H1 (cell line): ENCODE measurements at regions not wholly inside any gene's neighbourhood (a gene's known extent, or its start where the extent isn't known, plus 50 kb on each side); places are given as distances from the start of the nearest gene placed in this dataset.

Source experiments
- CTCF ChIA-PET: fragments of 300-600 bp; sonication (Branson Sonifier 250); formaldehyde crosslinking; loops from one replicate; lab custom pipeline; 2021; ENCODE audit not compliant: partially characterized antibody; lab: Charles Lee
- POLR2A ChIA-PET: fragments of 300-600 bp; sonication (Branson Sonifier 250); formaldehyde crosslinking; loops from one replicate; lab custom pipeline; 2021; ENCODE audit warnings: inconsistent platforms; ENCODE audit not compliant: partially characterized antibody; lab: Charles Lee
- DNase-seq, 2 experiments: peaks; one replicate each; pipeline versions ENCODE4 v3.0.0 to v3.0.0-alpha.2; 2010 to 2022; ENCODE audit warnings: low spot score in 2 of 2, low read depth in 1 of 2, mixed read lengths in 1 of 2
- FAIRE-seq: peaks from 2 replicates; lab custom pipeline; 2011; peaks lifted over from hg19 to GRCh38; lab: Jason Lieb, UNC
- H2AFZ ChIP-seq: 2 replicates; pipeline ENCODE4 v1.8.1; 2012; ENCODE audit warnings: low read length, inconsistent platforms
- H2AK5ac ChIP-seq: 2 replicates; pipeline ENCODE4 v1.6.1; 2013; ENCODE audit warnings: low read depth, low read length
- H2BK120ac ChIP-seq: replicated peaks from 2 replicates; pipeline ENCODE3; 2013; ENCODE audit warnings: low read depth, low read length, inconsistent platforms
- H2BK12ac ChIP-seq: 2 replicates; pipeline ENCODE4 v1.6.1; 2013; ENCODE audit warnings: low read depth, low read length
- H2BK15ac ChIP-seq: 2 replicates; pipeline ENCODE4 v1.6.1; 2013; ENCODE audit warnings: low read length
- H2BK20ac ChIP-seq: 2 replicates; pipeline ENCODE4 v1.6.1; 2013; ENCODE audit warnings: low read length
- H2BK5ac ChIP-seq: 2 replicates; pipeline ENCODE4 v1.6.1; 2013; ENCODE audit warnings: low read depth, low read length
- H3K14ac ChIP-seq: 2 replicates; pipeline ENCODE4 v1.6.1; 2013; ENCODE audit warnings: inconsistent platforms; ENCODE audit not compliant: insufficient read length
- H3K18ac ChIP-seq: 2 replicates; pipeline ENCODE4 v1.6.1; 2013; ENCODE audit warnings: low read length; ENCODE audit errors: extremely low read depth
- H3K23ac ChIP-seq: 2 replicates; pipeline ENCODE4 v1.6.1; 2013; ENCODE audit warnings: inconsistent platforms; ENCODE audit not compliant: insufficient read length
- H3K23me2 ChIP-seq: 2 replicates; pipeline ENCODE4 v1.6.1; 2013; ENCODE audit warnings: low read depth, low read length
- H3K27ac ChIP-seq: 2 replicates; pipeline ENCODE4 v1.6.1; 2011; ENCODE audit warnings: low read depth, low read length, inconsistent platforms
- H3K27me3 ChIP-seq, 4 experiments: replicated peaks in 1 of 4; 1 replicate in 1 of 4; 2 replicates in 3 of 4; pipeline versions ENCODE4 v1.6.1 to v1.8.1; 2011 to 2013; ENCODE audit warnings: low read length in 3 of 4, mild to moderate bottlenecking in 3 of 4, inconsistent platforms in 2 of 4, mixed read lengths in 2 of 4, moderate library complexity in 1 of 4; ENCODE audit not compliant: control insufficient read depth in 3 of 4, insufficient read depth in 3 of 4; ENCODE audit errors: extremely low read depth in 1 of 4
- H3K36me3 ChIP-seq, 4 experiments: 2 replicates each; pipeline versions ENCODE4 v1.6.1 to v1.8.1; 2011 to 2013; ENCODE audit warnings: mild to moderate bottlenecking in 4 of 4, low read length in 3 of 4, moderate library complexity in 2 of 4, control low read depth in 1 of 4, inconsistent platforms in 1 of 4; ENCODE audit not compliant: insufficient read depth in 4 of 4, control insufficient read depth in 2 of 4
- H3K4ac ChIP-seq: replicated peaks from 2 replicates; pipeline ENCODE3; 2013; ENCODE audit warnings: low read length, low read depth, mixed read lengths, inconsistent platforms; ENCODE audit not compliant: insufficient read length
- H3K4me1 ChIP-seq, 4 experiments: replicated peaks in 1 of 4; 1 replicate in 1 of 4; 2 replicates in 3 of 4; pipeline versions ENCODE4 v1.6.1 to v1.8.1; 2011 to 2013; ENCODE audit warnings: low read length in 3 of 4, inconsistent platforms in 2 of 4, mixed read lengths in 1 of 4; ENCODE audit not compliant: insufficient read depth in 4 of 4, control insufficient read depth in 3 of 4
- H3K4me2 ChIP-seq, 2 experiments: 2 replicates each; pipeline versions ENCODE4 v1.6.1 to v1.8.1; 2011 to 2013; ENCODE audit warnings: low read depth in 2 of 2, low read length in 2 of 2, control low read depth in 1 of 2, inconsistent platforms in 1 of 2, mild to moderate bottlenecking in 1 of 2; ENCODE audit not compliant: insufficient read depth in 1 of 2
- H3K4me3 ChIP-seq, 4 experiments: fragments of 200-600, 300-600 bp in 1 of 4; sonication (generic), shearing (Covaris generic), sonication (Bioruptor Twin) in 1 of 4; 2 replicates each; pipeline versions ENCODE4 v1.5.1 to v1.8.1; 2011 to 2016; ENCODE audit warnings: low read length in 4 of 4, low read depth in 3 of 4, control low read depth in 2 of 4, inconsistent platforms in 2 of 4, mild to moderate bottlenecking in 2 of 4, mixed read lengths in 1 of 4, moderate library complexity in 1 of 4; ENCODE audit not compliant: insufficient read depth in 2 of 4; ENCODE audit errors: extremely low read depth in 1 of 4
- H3K56ac ChIP-seq: replicated peaks from 2 replicates; pipeline ENCODE3; 2013; ENCODE audit warnings: low read depth, mild to moderate bottlenecking, mixed read lengths, low read length, inconsistent platforms; ENCODE audit not compliant: insufficient read length
- H3K79me1 ChIP-seq: 2 replicates; pipeline ENCODE4 v1.6.1; 2013; ENCODE audit warnings: low read depth, low read length, control low read depth
- H3K79me2 ChIP-seq, 2 experiments: 2 replicates each; pipeline versions ENCODE4 v1.6.1 to v1.8.1; 2012 to 2013; ENCODE audit warnings: low read length in 2 of 2, mild to moderate bottlenecking in 2 of 2, inconsistent platforms in 1 of 2; ENCODE audit not compliant: insufficient read depth in 2 of 2, control insufficient read depth in 1 of 2
- H3K9ac ChIP-seq, 4 experiments: replicated peaks in 1 of 4; 1 replicate in 1 of 4; 2 replicates in 3 of 4; pipeline versions ENCODE4 v1.6.1 to v1.8.1; 2011 to 2013; ENCODE audit warnings: low read depth in 3 of 4, low read length in 3 of 4, control low read depth in 2 of 4, mild to moderate bottlenecking in 2 of 4, moderate library complexity in 2 of 4, inconsistent platforms in 1 of 4; ENCODE audit errors: extremely low read depth in 1 of 4
- H3K9me3 ChIP-seq, 2 experiments: 2 replicates each; pipeline versions ENCODE4 v1.6.1 to v1.8.1; 2012 to 2013; ENCODE audit warnings: mild to moderate bottlenecking in 2 of 2, moderate library complexity in 2 of 2, control low read depth in 1 of 2, inconsistent platforms in 1 of 2, low read depth in 1 of 2, low read length in 1 of 2, mixed read lengths in 1 of 2; ENCODE audit not compliant: insufficient read depth in 2 of 2
- H4K20me1 ChIP-seq, 2 experiments: replicated peaks in 1 of 2; 2 replicates each; pipeline versions ENCODE3 to v1.8.1; 2011 to 2013; ENCODE audit warnings: inconsistent platforms in 2 of 2, low read length in 2 of 2, mild to moderate bottlenecking in 1 of 2; ENCODE audit not compliant: insufficient read depth in 2 of 2, control insufficient read depth in 1 of 2
- H4K5ac ChIP-seq: 2 replicates; pipeline ENCODE4 v1.6.1; 2013; ENCODE audit warnings: low read length, low read depth, mixed read lengths, inconsistent platforms; ENCODE audit not compliant: insufficient read length
- H4K8ac ChIP-seq: 2 replicates; pipeline ENCODE4 v1.8.0; 2013; ENCODE audit warnings: mild to moderate bottlenecking, moderate library complexity, low read length, inconsistent platforms; ENCODE audit not compliant: insufficient read depth; ENCODE audit errors: extremely low read depth
- H4K91ac ChIP-seq: replicated peaks from 2 replicates; pipeline ENCODE3; 2013; ENCODE audit warnings: low read length, mixed read lengths, inconsistent platforms; ENCODE audit not compliant: insufficient read length
- ASH2L ChIP-seq: fragments of 200-600, 300-600 bp; sonication (generic); IDR thresholded peaks from one replicate; pipeline ENCODE4 v1.7.1; 2017; ENCODE audit warnings: low read length
- BRCA1 ChIP-seq: IDR thresholded peaks from 2 replicates; pipeline ENCODE4 v1.6.1; 2012; ENCODE audit warnings: low read depth, low read length, improper control_type of control experiment
- CBX8 ChIP-seq: fragments of 300-800, 300-1000 bp; sonication (generic); IDR thresholded peaks from 2 replicates; pipeline ENCODE4 v1.7.1; 2016; ENCODE audit warnings: low read depth, low read length, borderline replicate concordance
- EGR1 ChIP-seq: IDR thresholded peaks from 2 replicates; pipeline ENCODE4 v1.6.1; 2011; ENCODE audit warnings: low read depth, low read length, borderline replicate concordance
- GTF2F1 ChIP-seq: IDR thresholded peaks from 2 replicates; pipeline ENCODE4 v1.6.1; 2012; ENCODE audit warnings: low read depth, low read length, improper control_type of control experiment, borderline replicate concordance
- JUND ChIP-seq: IDR thresholded peaks from 2 replicates; pipeline ENCODE4 v1.6.1; 2011; ENCODE audit warnings: mild to moderate bottlenecking, improper control_type of control experiment, low read length
- KDM1A ChIP-seq: fragments of 200-600, 300-600 bp; sonication (generic); IDR thresholded peaks from 2 replicates; pipeline ENCODE4 v1.7.1; 2016; ENCODE audit warnings: mild to moderate bottlenecking, low read length, borderline replicate concordance
- MAFK ChIP-seq: IDR thresholded peaks from 2 replicates; pipeline ENCODE4 v1.6.1; 2012; ENCODE audit warnings: low read depth, mild to moderate bottlenecking, improper control_type of control experiment, low read length
- RAD21 ChIP-seq, 2 experiments: IDR thresholded peaks in 1 of 2; conservative IDR thresholded peaks in 1 of 2; 2 replicates each; pipeline ENCODE4 v1.6.1; 2011; ENCODE audit warnings: low read depth in 2 of 2, low read length in 2 of 2, improper control_type of control experiment in 1 of 2, inconsistent platforms in 1 of 2, mild to moderate bottlenecking in 1 of 2, moderate library complexity in 1 of 2
- SIRT6 ChIP-seq: IDR thresholded peaks from one replicate; pipeline ENCODE4 v1.7.1; 2012; ENCODE audit warnings: low read length, inconsistent platforms
- TBP ChIP-seq: IDR thresholded peaks from 2 replicates; pipeline ENCODE4 v1.6.1; 2011; ENCODE audit warnings: low read depth, low read length, improper control_type of control experiment
- TEAD4 ChIP-seq: IDR thresholded peaks from 2 replicates; pipeline ENCODE4 v1.6.1; 2012; ENCODE audit warnings: low read depth, low read length, inconsistent platforms, mixed read lengths
- YY1 ChIP-seq: IDR thresholded peaks from 2 replicates; pipeline ENCODE4 v1.6.1; 2011; ENCODE audit warnings: low read depth, mild to moderate bottlenecking, low read length
- ZNF274 ChIP-seq: IDR thresholded peaks from 2 replicates; pipeline ENCODE4 v1.7.0; 2012; ENCODE audit warnings: low read length, borderline replicate concordance; ENCODE audit errors: extremely low read depth
- WGBS, 2 experiments: shearing (Covaris generic) in 1 of 2; methylation state at CpG; one replicate each; pipeline versions ENCODE4 v1.1.6 to v1.1.7; 2013 to 2015; ENCODE audit warnings: low lambda C conversion rate in 2 of 2, mixed read lengths in 2 of 2, inconsistent platforms in 1 of 2, low coverage in 1 of 2, missing lambda C conversion rate in 1 of 2; ENCODE audit not compliant: insufficient replicate concordance in 2 of 2, insufficient coverage in 1 of 2, insufficient read length in 1 of 2; ENCODE audit errors: extremely low coverage in 1 of 2, missing lambda C conversion rate in 1 of 2; 5-methylcytosine and 5-hydroxymethylcytosine counted together
- TF ChIP-seq, protein P1 (sequence below): IDR thresholded peaks from 2 replicates; pipeline ENCODE4 v1.6.1; 2011; ENCODE audit warnings: low read depth, mild to moderate bottlenecking, low read length; ENCODE audit not compliant: insufficient read depth

DNA sequence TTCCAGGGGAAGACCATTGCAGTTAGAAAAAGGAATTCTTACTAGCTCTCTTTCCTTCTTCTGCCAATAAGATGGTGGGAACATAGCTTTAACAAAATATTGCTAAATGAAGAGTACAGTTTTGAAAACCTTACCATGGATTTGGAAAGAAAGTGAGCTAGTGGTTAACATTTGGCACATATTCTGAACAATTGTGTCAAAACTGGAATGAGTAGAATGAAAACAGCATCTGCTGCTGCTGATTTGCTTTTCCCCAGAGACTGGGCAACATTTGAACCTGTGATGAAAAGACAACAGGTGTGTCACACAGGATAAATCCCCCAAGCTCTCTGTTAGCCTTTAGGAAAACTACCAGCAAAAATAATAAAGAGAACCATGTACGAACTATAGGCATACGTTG lies 761.4 kb downstream of the KCNA4 start:
- H3K36me3 ChIP-seq, result no peaks in the 10 kb centered on the region
- DNase-seq (no peak), FAIRE-seq (no peak)
- CTCF ChIA-PET, result interaction anchor here (0.6 to 1.2 kb wide), 2 partner anchors 10 to 20 kb away, joined by 3 to 5 read pairs; no protein-coding TSS in a partner anchor
- no peak overlapping the region for H3K14ac ChIP-seq
- WGBS, 2 experiments, result 95% methylated on average over 2 of the region's 2 CpGs; no CpG with 5 or more reads in 1 of the 2 experiments
- H2BK5ac ChIP-seq, result no peak overlapping the region
- H2BK120ac ChIP-seq, result no peak overlapping the region
- H2BK12ac ChIP-seq, result no peak overlapping the region
- POLR2A ChIA-PET, result no interaction called here
- H2AFZ ChIP-seq, result no peak overlapping the region
- H3K79me2 ChIP-seq, result no peaks in the 10 kb centered on the region
- H3K27ac ChIP-seq, result no peak overlapping the region
- H3K23ac ChIP-seq, result no peak overlapping the region
- no peaks in the 10 kb centered on the region for H3K4me1 ChIP-seq
- no peaks in the 10 kb centered on the region for H3K9me3 ChIP-seq
- H4K20me1 ChIP-seq, result no peaks in the 10 kb centered on the region
- no peak overlapping the region for H4K91ac ChIP-seq
- no peak overlapping the region for H3K4me2 ChIP-seq
- H3K18ac ChIP-seq, result no peak overlapping the region
- H3K56ac ChIP-seq, result no peak overlapping the region
- H2BK15ac ChIP-seq, result no peak overlapping the region
- H3K23me2 ChIP-seq, result no peaks in the 10 kb centered on the region
- H3K79me1 ChIP-seq, result no peaks in the 10 kb centered on the region
- H3K4me3 ChIP-seq, result no peak overlapping the region
- no peaks in the 10 kb centered on the region for H3K27me3 ChIP-seq
- H3K4ac ChIP-seq, result no peak overlapping the region
- H4K5ac ChIP-seq, result no peak overlapping the region
- no peak overlapping the region for H3K9ac ChIP-seq
- no peak overlapping the region for H4K8ac ChIP-seq
- no peak overlapping the region for H2BK20ac ChIP-seq
- no peak overlapping the region for H2AK5ac ChIP-seq
- no peak for TF ChIP-seq YY1
- no peak for TF ChIP-seq KDM1A
- no peak for TF ChIP-seq TBP
- no peak for TF ChIP-seq ZNF274
- TF ChIP-seq ASH2L, result no peak
- TF ChIP-seq EGR1, result no peak
- TF ChIP-seq JUND, result no peak
- TF ChIP-seq BRCA1, result no peak
- TF ChIP-seq GTF2F1, result no peak
- no peak for TF ChIP-seq RAD21 (IDR thresholded peaks at IDR 0.05 in 1 of 2, conservative IDR thresholded peaks at IDR 0.05 in 1 of 2; ENCODE audit: low read depth in 2 of 2, low read length in 2 of 2)
- no peak for TF ChIP-seq TEAD4
- TF ChIP-seq, protein P1, sequence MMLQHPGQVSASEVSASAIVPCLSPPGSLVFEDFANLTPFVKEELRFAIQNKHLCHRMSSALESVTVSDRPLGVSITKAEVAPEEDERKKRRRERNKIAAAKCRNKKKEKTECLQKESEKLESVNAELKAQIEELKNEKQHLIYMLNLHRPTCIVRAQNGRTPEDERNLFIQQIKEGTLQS, result no peak
- TF ChIP-seq MAFK, result no peak
- TF ChIP-seq CBX8, result no peak
- TF ChIP-seq SIRT6, result no peak
